HAP-1 (cell line): ENCODE measurements at regions not wholly inside any gene's neighbourhood (a gene's known extent, or its start where the extent isn't known, plus 50 kb on each side); places are given as distances from the start of the nearest gene placed in this dataset.

Source experiments
- DNase-seq, 2 experiments: peaks; one replicate each; pipeline ENCODE4 v3.0.0-alpha.2; 2016 to 2020; ENCODE audit warnings: low spot score in 2 of 2
- H3K27me3 ChIP-seq: fragments of 250-450 bp; sonication (Bioruptor Pico); 2 replicates; pipeline ENCODE4 v1.5.1; 2020; ENCODE audit warnings: low read depth, mild to moderate bottlenecking, moderate library complexity
- H3K36me3 ChIP-seq: fragments of 250-450 bp; sonication (Bioruptor Pico); replicated peaks from 2 replicates; pipeline ENCODE4 v1.5.1; 2020; ENCODE audit warnings: mild to moderate bottlenecking
- H3K4me1 ChIP-seq: fragments of 250-450 bp; sonication (Bioruptor Pico); 2 replicates; pipeline ENCODE4 v1.5.1; 2020; ENCODE audit warnings: mild to moderate bottlenecking
- H3K4me3 ChIP-seq: fragments of 250-450 bp; sonication (Bioruptor Pico); 2 replicates; pipeline ENCODE4 v1.5.1; 2020; ENCODE audit warnings: mild to moderate bottlenecking, moderate library complexity
- H3K9me3 ChIP-seq: fragments of 250-450 bp; sonication (Bioruptor Pico); 2 replicates; pipeline ENCODE4 v1.5.1; 2020; ENCODE audit warnings: mild to moderate bottlenecking, moderate library complexity
- in situ Hi-C: fragments of 300-500 bp; cut with MboI; formaldehyde crosslinking; loops from 3 replicates; pipeline ENCODE4 v1.14.3; 2020; ENCODE audit warnings: low sequenced_read_pairs, inconsistent platforms, mixed read lengths

- no peaks in the 10 kb centered on the region for H3K27me3 ChIP-seq
- H3K36me3 ChIP-seq = no peaks in the 10 kb centered on the region
- in situ Hi-C loops = no loop called here
- no peaks in the 10 kb centered on the region for H3K9me3 ChIP-seq
- no peak for DNase-seq
- H3K4me1 ChIP-seq = no peaks in the 10 kb centered on the region
- H3K4me3 ChIP-seq = no peak overlapping the region
These were observed 1194.5 kb downstream of the UQCRFS1 start for GRCh38 chr19:28018499-28018898.

GRCh38 chr19:28014615-28015405 is 1198.1 kb downstream of the UQCRFS1 start:
- H3K36me3 ChIP-seq = no peaks in the 10 kb centered on the region
- no peaks in the 10 kb centered on the region for H3K27me3 ChIP-seq
- H3K9me3 ChIP-seq = no peaks in the 10 kb centered on the region; the same call in 1 of the 2 replicates
- H3K4me3 ChIP-seq = no peak overlapping the region
- in situ Hi-C loops = no loop called here
- no peaks in the 10 kb centered on the region for H3K4me1 ChIP-seq
- no peak for DNase-seq

GRCh38 chr19:28012361-28012760 is 1200.6 kb downstream of the UQCRFS1 start:
- in situ Hi-C loops = no loop called here
- no peaks in the 10 kb centered on the region; the same call in 1 of the 2 replicates for H3K9me3 ChIP-seq

GRCh38 chr19:28010656-28011055 is 1202.3 kb downstream of the UQCRFS1 start:
- in situ Hi-C loops = no loop called here
- H3K36me3 ChIP-seq = no peaks in the 10 kb centered on the region
- no peak overlapping the region for H3K4me3 ChIP-seq
- H3K27me3 ChIP-seq = no peaks in the 10 kb centered on the region
- no peaks in the 10 kb centered on the region; the same call in 1 of the 2 replicates for H3K9me3 ChIP-seq
- H3K4me1 ChIP-seq = no peaks in the 10 kb centered on the region
- no peak for DNase-seq

More at GRCh38 chr19:28012361-28012760, 1200.6 kb downstream of the UQCRFS1 start:
- no peaks in the 10 kb centered on the region for H3K27me3 ChIP-seq
- H3K36me3 ChIP-seq = no peaks in the 10 kb centered on the region
- DNase-seq = no peak
- H3K4me3 ChIP-seq = no peak overlapping the region
- no peaks in the 10 kb centered on the region for H3K4me1 ChIP-seq

- H3K4me1 ChIP-seq = no peaks in the 10 kb centered on the region
- no peaks in the 10 kb centered on the region for H3K27me3 ChIP-seq
- in situ Hi-C loops = no loop called here
- no peaks in the 10 kb centered on the region for H3K36me3 ChIP-seq
- no peaks in the 10 kb centered on the region; the same call in 1 of the 2 replicates for H3K9me3 ChIP-seq
- H3K4me3 ChIP-seq = no peak overlapping the region
- DNase-seq = no peak
These were observed 1203.3 kb downstream of the UQCRFS1 start for GRCh38 chr19:28009696-28010095.

GRCh38 chr19:28008695-28009094 is 1204.3 kb downstream of the UQCRFS1 start:
- Histone ChIP-seq H3K27me3 (no peaks in the 10 kb centered on the region), H3K4me3 (no peak overlapping the region), H3K9me3 (no peaks in the 10 kb centered on the region; the same call in 1 of the 2 replicates), H3K4me1 (no peaks in the 10 kb centered on the region), H3K36me3 (no peaks in the 10 kb centered on the region)
- in situ Hi-C loops = no loop called here
- DNase-seq = no peak

- in situ Hi-C loops = no loop called here
- DNase-seq = no peak
- H3K9me3 ChIP-seq = no peaks in the 10 kb centered on the region
These were observed 1209.4 kb downstream of the UQCRFS1 start for GRCh38 chr19:28003543-28003942.

GRCh38 chr19:27997069-27997468 is 1215.9 kb downstream of the UQCRFS1 start:
- no peak for DNase-seq
- in situ Hi-C loops = no loop called here
- Histone ChIP-seq H3K27me3 (no peaks in the 10 kb centered on the region), H3K9me3 (0 out of 2 replicates have a peak, but pooled peaks cover 3% of the 10 kb centered on the region), H3K4me1 (no peaks in the 10 kb centered on the region), H3K36me3 (no peaks in the 10 kb centered on the region), H3K4me3 (no peak overlapping the region)

More at GRCh38 chr19:28003543-28003942, 1209.4 kb downstream of the UQCRFS1 start:
- no peaks in the 10 kb centered on the region for H3K27me3 ChIP-seq
- no peaks in the 10 kb centered on the region for H3K4me1 ChIP-seq
- H3K36me3 ChIP-seq = no peaks in the 10 kb centered on the region
- no peak overlapping the region for H3K4me3 ChIP-seq

GRCh38 chr19:27993619-27994570 is 1219.1 kb downstream of the UQCRFS1 start:
- no peaks in the 10 kb centered on the region for H3K36me3 ChIP-seq
- DNase-seq = no peak
- in situ Hi-C loops = no loop called here
- H3K4me1 ChIP-seq = no peaks in the 10 kb centered on the region
- H3K9me3 ChIP-seq = 0 out of 2 replicates have a peak, but pooled peaks cover 3% of the 10 kb centered on the region
- no peaks in the 10 kb centered on the region for H3K27me3 ChIP-seq
- H3K4me3 ChIP-seq = no peak overlapping the region

- Histone ChIP-seq H3K4me1 (no peaks in the 10 kb centered on the region), H3K4me3 (no peak overlapping the region), H3K9me3 (0 out of 2 replicates have a peak, but pooled peaks cover 2% of the 10 kb centered on the region), H3K27me3 (no peaks in the 10 kb centered on the region), H3K36me3 (no peaks in the 10 kb centered on the region)
- in situ Hi-C loops = no loop called here
- DNase-seq = no peak
These were observed 1226.7 kb downstream of the UQCRFS1 start for GRCh38 chr19:27986299-27986698.

- no peak for DNase-seq
- Histone ChIP-seq H3K4me1 (no peaks in the 10 kb centered on the region), H3K27me3 (no peaks in the 10 kb centered on the region), H3K36me3 (no peaks in the 10 kb centered on the region), H3K4me3 (no peak overlapping the region), H3K9me3 (no peaks in the 10 kb centered on the region; the same call in 1 of the 2 replicates)
- in situ Hi-C loops = no loop called here
These were observed 1237.4 kb downstream of the UQCRFS1 start for GRCh38 chr19:27975419-27976005.

- Histone ChIP-seq H3K36me3 (no peaks in the 10 kb centered on the region), H3K27me3 (no peaks in the 10 kb centered on the region), H3K4me1 (no peaks in the 10 kb centered on the region), H3K9me3 (no peaks in the 10 kb centered on the region; the same call in 1 of the 2 replicates), H3K4me3 (no peak overlapping the region)
- no peak for DNase-seq
- in situ Hi-C loops = no loop called here
These were observed 1238.9 kb downstream of the UQCRFS1 start for GRCh38 chr19:27974082-27974513.

GRCh38 chr19:27972291-27973040 is 1240.5 kb downstream of the UQCRFS1 start:
- Histone ChIP-seq H3K4me1 (no peaks in the 10 kb centered on the region), H3K4me3 (no peak overlapping the region), H3K27me3 (no peaks in the 10 kb centered on the region), H3K36me3 (no peaks in the 10 kb centered on the region), H3K9me3 (no peaks in the 10 kb centered on the region; the same call in 1 of the 2 replicates)
- in situ Hi-C loops = no loop called here
- no peak for DNase-seq
